ENCODE measurements at regions not wholly inside any gene's neighbourhood (a gene's known extent, or its start where the extent isn't known, plus 50 kb on each side); places are given as distances from the start of the nearest gene placed in this dataset.

GRCh38 chr10:53109320-53109719, 336.7 kb upstream of the MBL2 start:
- DNase-seq (ENCODE audit: unreplicated experiment): no peak
- H3K36me3 Mint-ChIP-seq (ENCODE audit: insufficient read depth, unreplicated experiment): no peaks in the 10 kb centered on the region
- no peak overlapping the region for H3K4me3 Mint-ChIP-seq (ENCODE audit: unreplicated experiment)
- CTCF ChIA-PET: no interaction called here
- peaks cover 8% of the 10 kb centered on the region for H3K9me3 Mint-ChIP-seq (ENCODE audit: unreplicated experiment)
- H3K4me1 Mint-ChIP-seq (ENCODE audit: insufficient read depth, unreplicated experiment): peaks cover 10% of the 10 kb centered on the region
- no peak for TF ChIP-seq CTCF (IDR thresholded peaks at IDR 0.05; ENCODE audit: unreplicated experiment)
- intact Hi-C loops (cut with micrococcal nuclease): no loop called here
- no peaks in the 10 kb centered on the region for H3K27me3 Mint-ChIP-seq (ENCODE audit: insufficient read depth, unreplicated experiment)
- no TSS peak for BruUV-seq (replicated peaks)
- POLR2A ChIA-PET: interaction anchor here (0.8 kb wide), 1 partner anchor 1842 kb away, joined by 4 read pairs; no protein-coding TSS in a partner anchor
- H3K27ac Mint-ChIP-seq (ENCODE audit: low read depth, unreplicated experiment): no peak overlapping the region

- TF ChIP-seq CTCF (IDR thresholded peaks at IDR 0.05; ENCODE audit: unreplicated experiment): no peak
- Mint-ChIP-seq H3K27me3 (ENCODE audit: insufficient read depth, unreplicated experiment) (no peaks in the 10 kb centered on the region), H3K9me3 (ENCODE audit: unreplicated experiment) (peaks cover 8% of the 10 kb centered on the region), H3K27ac (ENCODE audit: low read depth, unreplicated experiment) (no peak overlapping the region), H3K4me1 (ENCODE audit: insufficient read depth, unreplicated experiment) (peaks cover 10% of the 10 kb centered on the region), H3K4me3 (ENCODE audit: unreplicated experiment) (no peak overlapping the region), H3K36me3 (ENCODE audit: insufficient read depth, unreplicated experiment) (no peaks in the 10 kb centered on the region)
- no peak for DNase-seq (ENCODE audit: unreplicated experiment)
- CTCF ChIA-PET: no interaction called here
- intact Hi-C loops (cut with micrococcal nuclease): no loop called here
- POLR2A ChIA-PET: no interaction called here
- no TSS peak for BruUV-seq (replicated peaks)
Measured at GRCh38 chr10:53108317-53108934, 335.8 kb upstream of the MBL2 start.

- Mint-ChIP-seq H3K4me3 (ENCODE audit: unreplicated experiment) (no peak overlapping the region), H3K9me3 (ENCODE audit: unreplicated experiment) (peaks cover 7% of the 10 kb centered on the region), H3K36me3 (ENCODE audit: insufficient read depth, unreplicated experiment) (no peaks in the 10 kb centered on the region), H3K4me1 (ENCODE audit: insufficient read depth, unreplicated experiment) (peaks cover 10% of the 10 kb centered on the region), H3K27ac (ENCODE audit: low read depth, unreplicated experiment) (no peak overlapping the region), H3K27me3 (ENCODE audit: insufficient read depth, unreplicated experiment) (no peaks in the 10 kb centered on the region)
- BruUV-seq (replicated peaks): no TSS peak
- CTCF ChIA-PET: no interaction called here
- no peak for DNase-seq (ENCODE audit: unreplicated experiment)
- POLR2A ChIA-PET: interaction anchor here (0.6 to 0.7 kb wide), 3 partner anchors 10 to 821 kb away, joined by 3 to 4 read pairs (median 3); no protein-coding TSS in a partner anchor
- intact Hi-C loops (cut with micrococcal nuclease): no loop called here
- no peak for TF ChIP-seq CTCF (IDR thresholded peaks at IDR 0.05; ENCODE audit: unreplicated experiment)
Measured at GRCh38 chr10:53107711-53108110, 335.1 kb upstream of the MBL2 start.

GRCh38 chr10:53102424-53102823, 329.8 kb upstream of the MBL2 start:
- Mint-ChIP-seq H3K36me3 (ENCODE audit: insufficient read depth, unreplicated experiment) (no peaks in the 10 kb centered on the region), H3K4me3 (ENCODE audit: unreplicated experiment) (no peak overlapping the region), H3K4me1 (ENCODE audit: insufficient read depth, unreplicated experiment) (no peaks in the 10 kb centered on the region), H3K27me3 (ENCODE audit: insufficient read depth, unreplicated experiment) (no peaks in the 10 kb centered on the region), H3K9me3 (ENCODE audit: unreplicated experiment) (no peaks in the 10 kb centered on the region), H3K27ac (ENCODE audit: low read depth, unreplicated experiment) (no peak overlapping the region)
- intact Hi-C loops (cut with micrococcal nuclease): no loop called here
- POLR2A ChIA-PET: no interaction called here
- DNase-seq (ENCODE audit: unreplicated experiment): no peak
- CTCF ChIA-PET: interaction anchor here (0.6 kb wide), 1 partner anchor 29 kb away, joined by 3 read pairs; no protein-coding TSS in a partner anchor
- BruUV-seq (replicated peaks): no TSS peak
- TF ChIP-seq CTCF (IDR thresholded peaks at IDR 0.05; ENCODE audit: unreplicated experiment): no peak
